HG02981 (cell line): ENCODE measurements at regions not wholly inside any gene's neighbourhood (a gene's known extent, or its start where the extent isn't known, plus 50 kb on each side); places are given as distances from the start of the nearest gene placed in this dataset.

Experiments used
- ATAC-seq: cut with Tn5 transposase; IDR thresholded peaks from one replicate; pipeline ENCODE4 v1.9.1; 2021; ENCODE audit warnings: mild to moderate bottlenecking, moderate library complexity; ENCODE audit not compliant: unreplicated experiment

- no peak for ATAC-seq
Observed at GRCh38 chr7:9955138-9955537, 1018.5 kb upstream of the PHF14 start.

GRCh38 chr7:9958486-9958885 is 1015.2 kb upstream of the PHF14 start:
- no peak for ATAC-seq

GRCh38 chr7:9960460-9960859 is 1013.2 kb upstream of the PHF14 start:
- ATAC-seq: no peak

GRCh38 chr7:9961161-9961922 is 1012.3 kb upstream of the PHF14 start:
- ATAC-seq: no peak

- no peak for ATAC-seq
Observed at GRCh38 chr7:9962742-9963141, 1010.9 kb upstream of the PHF14 start.

- no peak for ATAC-seq
Observed at GRCh38 chr7:9978106-9979064, 995.3 kb upstream of the PHF14 start.

- no peak for ATAC-seq
Observed at GRCh38 chr7:9981742-9982349, 991.8 kb upstream of the PHF14 start.

GRCh38 chr7:9983048-9983447 is 990.6 kb upstream of the PHF14 start:
- ATAC-seq: no peak

- ATAC-seq: no peak
Observed at GRCh38 chr7:10015687-10016086, 958.0 kb upstream of the PHF14 start.

GRCh38 chr7:10022480-10022879 is 951.2 kb upstream of the PHF14 start:
- ATAC-seq: no peak

GRCh38 chr7:10022957-10023356 is 950.7 kb upstream of the PHF14 start:
- ATAC-seq: no peak

GRCh38 chr7:10034843-10035556 is 938.7 kb upstream of the PHF14 start:
- ATAC-seq: no peak

- ATAC-seq: no peak
Observed at GRCh38 chr7:10036693-10037092, 937.0 kb upstream of the PHF14 start.

GRCh38 chr7:10038351-10038750 is 935.3 kb upstream of the PHF14 start:
- no peak for ATAC-seq

GRCh38 chr7:10040674-10041073 is 933.0 kb upstream of the PHF14 start:
- no peak for ATAC-seq

GRCh38 chr7:10070899-10071298 is 902.8 kb upstream of the PHF14 start:
- ATAC-seq: no peak

GRCh38 chr7:10075866-10076265 is 897.8 kb upstream of the PHF14 start:
- ATAC-seq: no peak

GRCh38 chr7:10076660-10077300 is 896.9 kb upstream of the PHF14 start:
- ATAC-seq: no peak

- no peak for ATAC-seq
Observed at GRCh38 chr7:10079572-10079971, 894.1 kb upstream of the PHF14 start.

GRCh38 chr7:10082896-10083295 is 890.8 kb upstream of the PHF14 start:
- ATAC-seq: no peak
